ENCODE measurements at regions not wholly inside any gene's neighbourhood (a gene's known extent, or its start where the extent isn't known, plus 50 kb on each side); places are given as distances from the start of the nearest gene placed in this dataset.

DNA sequence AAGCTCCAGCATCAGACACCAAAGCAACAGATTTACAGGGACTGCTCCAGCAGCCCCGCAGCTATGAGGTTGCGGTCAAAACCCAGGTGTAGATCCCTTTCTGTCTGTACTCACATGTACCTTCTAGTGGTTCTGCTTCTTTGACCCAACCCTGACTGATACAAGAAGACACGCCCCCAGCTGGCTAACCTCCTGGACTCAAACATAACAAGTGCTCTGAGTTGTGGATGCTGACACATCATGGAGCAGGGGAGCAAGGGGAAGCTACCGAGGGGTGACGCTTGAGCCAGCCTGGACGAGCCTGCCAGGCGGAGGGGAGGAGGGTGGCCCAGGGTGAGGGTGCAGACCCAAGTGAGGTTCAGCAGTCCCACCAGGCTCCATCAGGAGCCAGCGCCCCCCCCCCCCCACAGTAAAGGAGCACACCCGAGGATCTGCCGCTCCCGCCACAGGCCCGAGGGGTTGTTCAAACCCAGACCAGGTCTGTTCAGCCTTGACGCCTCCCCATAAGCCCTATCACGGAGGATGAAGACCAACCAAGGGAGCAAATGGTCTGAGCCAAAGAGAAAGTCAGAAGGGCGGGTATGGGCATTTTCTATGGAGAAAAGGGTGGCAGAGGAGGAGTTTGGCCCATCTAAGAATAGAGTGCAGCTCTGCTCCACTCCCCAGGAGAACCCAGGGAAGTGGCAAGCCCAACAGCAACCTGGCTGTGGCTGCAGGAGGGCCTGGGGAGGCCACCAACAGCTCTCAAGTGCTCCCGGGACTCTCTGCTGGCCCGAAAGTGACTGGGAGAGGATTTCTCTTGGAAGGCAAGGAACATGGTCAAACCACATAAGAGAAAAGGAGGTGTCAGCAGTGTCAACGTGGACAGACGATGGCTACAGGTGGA lies 229.4 kb downstream of the BCL11B start:
- H2AFZ ChIP-seq, result no peak overlapping the region
- no peaks in the 10 kb centered on the region for H3K27me3 ChIP-seq (ENCODE audit: control insufficient read depth, insufficient read depth, low read length)
- H3K4me1 ChIP-seq, result no peaks in the 10 kb centered on the region
- no peaks in the 10 kb centered on the region for H3K9me3 ChIP-seq (ENCODE audit: control insufficient read depth, low read length)
- no peaks in the 10 kb centered on the region for H3K36me3 ChIP-seq (ENCODE audit: control insufficient read depth, insufficient read depth, low read length)
- no peak overlapping the region for H3K9ac ChIP-seq
- TF ChIP-seq, protein P1, sequence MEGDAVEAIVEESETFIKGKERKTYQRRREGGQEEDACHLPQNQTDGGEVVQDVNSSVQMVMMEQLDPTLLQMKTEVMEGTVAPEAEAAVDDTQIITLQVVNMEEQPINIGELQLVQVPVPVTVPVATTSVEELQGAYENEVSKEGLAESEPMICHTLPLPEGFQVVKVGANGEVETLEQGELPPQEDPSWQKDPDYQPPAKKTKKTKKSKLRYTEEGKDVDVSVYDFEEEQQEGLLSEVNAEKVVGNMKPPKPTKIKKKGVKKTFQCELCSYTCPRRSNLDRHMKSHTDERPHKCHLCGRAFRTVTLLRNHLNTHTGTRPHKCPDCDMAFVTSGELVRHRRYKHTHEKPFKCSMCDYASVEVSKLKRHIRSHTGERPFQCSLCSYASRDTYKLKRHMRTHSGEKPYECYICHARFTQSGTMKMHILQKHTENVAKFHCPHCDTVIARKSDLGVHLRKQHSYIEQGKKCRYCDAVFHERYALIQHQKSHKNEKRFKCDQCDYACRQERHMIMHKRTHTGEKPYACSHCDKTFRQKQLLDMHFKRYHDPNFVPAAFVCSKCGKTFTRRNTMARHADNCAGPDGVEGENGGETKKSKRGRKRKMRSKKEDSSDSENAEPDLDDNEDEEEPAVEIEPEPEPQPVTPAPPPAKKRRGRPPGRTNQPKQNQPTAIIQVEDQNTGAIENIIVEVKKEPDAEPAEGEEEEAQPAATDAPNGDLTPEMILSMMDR (IDR thresholded peaks at IDR 0.05), result no peak
- H3K79me2 ChIP-seq, result no peaks in the 10 kb centered on the region
- no peak overlapping the region for H3K4me3 ChIP-seq (ENCODE audit: low read depth, low read length)
- no peak overlapping the region for H3K27ac ChIP-seq
- H3K4me2 ChIP-seq (ENCODE audit: low read length), result no peak overlapping the region

DNA sequence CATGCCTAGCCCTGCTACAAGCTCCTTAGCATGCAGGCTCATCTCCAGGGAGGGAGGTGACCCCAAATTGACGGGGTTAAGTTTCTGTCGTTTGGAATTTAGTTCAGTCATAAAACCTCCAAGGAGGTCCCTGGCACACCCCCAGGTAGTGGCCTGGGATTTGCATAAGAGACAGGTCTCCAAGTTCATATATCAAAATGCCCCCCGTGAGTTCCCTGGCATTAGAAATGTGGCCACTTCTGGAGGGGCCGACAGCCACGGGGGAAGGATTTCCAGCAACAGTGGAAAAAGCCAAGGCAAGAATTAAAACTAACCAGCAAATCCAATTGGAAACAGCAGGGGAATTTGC lies 228.8 kb downstream of the BCL11B start:
- Histone ChIP-seq H3K27me3 (ENCODE audit: control insufficient read depth, insufficient read depth, low read length) (no peaks in the 10 kb centered on the region), H3K9ac (no peak overlapping the region), H3K4me3 (ENCODE audit: low read depth, low read length) (no peak overlapping the region), H3K79me2 (no peaks in the 10 kb centered on the region), H3K4me1 (no peaks in the 10 kb centered on the region), H3K9me3 (ENCODE audit: control insufficient read depth, low read length) (no peaks in the 10 kb centered on the region), H3K4me2 (ENCODE audit: low read length) (no peak overlapping the region), H3K36me3 (ENCODE audit: control insufficient read depth, insufficient read depth, low read length) (no peaks in the 10 kb centered on the region), H3K27ac (no peak overlapping the region), H2AFZ (no peak overlapping the region)
- TF ChIP-seq, protein P1 (IDR thresholded peaks at IDR 0.05), result no peak

DNA sequence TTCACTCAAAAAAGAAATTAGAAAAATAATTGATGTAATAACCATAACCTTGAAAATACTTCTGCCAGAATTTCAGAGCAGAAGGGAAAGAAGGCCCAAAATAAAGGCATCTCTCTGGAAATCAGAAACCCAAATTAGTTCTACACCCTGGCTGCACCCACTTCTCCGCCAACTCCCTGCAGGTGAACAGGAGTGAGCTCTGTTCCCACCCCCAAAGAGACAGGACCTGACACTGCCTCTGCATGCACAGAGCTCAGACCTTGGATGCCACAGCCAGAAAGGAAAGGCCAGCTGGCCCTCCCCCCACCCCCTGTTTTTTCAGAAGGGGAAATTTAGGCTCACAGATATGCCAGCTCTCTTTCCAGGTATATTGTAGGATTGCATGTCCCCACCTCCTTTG lies 228.2 kb downstream of the BCL11B start:
- Histone ChIP-seq H3K4me1 (no peaks in the 10 kb centered on the region), H3K9me3 (ENCODE audit: control insufficient read depth, low read length) (no peaks in the 10 kb centered on the region), H3K79me2 (no peaks in the 10 kb centered on the region), H3K4me2 (ENCODE audit: low read length) (no peak overlapping the region), H2AFZ (no peak overlapping the region), H3K9ac (no peak overlapping the region), H3K4me3 (ENCODE audit: low read depth, low read length) (no peak overlapping the region), H3K36me3 (ENCODE audit: control insufficient read depth, insufficient read depth, low read length) (no peaks in the 10 kb centered on the region), H3K27me3 (ENCODE audit: control insufficient read depth, insufficient read depth, low read length) (no peaks in the 10 kb centered on the region), H3K27ac (no peak overlapping the region)
- TF ChIP-seq, protein P1 (IDR thresholded peaks at IDR 0.05), result no peak

DNA sequence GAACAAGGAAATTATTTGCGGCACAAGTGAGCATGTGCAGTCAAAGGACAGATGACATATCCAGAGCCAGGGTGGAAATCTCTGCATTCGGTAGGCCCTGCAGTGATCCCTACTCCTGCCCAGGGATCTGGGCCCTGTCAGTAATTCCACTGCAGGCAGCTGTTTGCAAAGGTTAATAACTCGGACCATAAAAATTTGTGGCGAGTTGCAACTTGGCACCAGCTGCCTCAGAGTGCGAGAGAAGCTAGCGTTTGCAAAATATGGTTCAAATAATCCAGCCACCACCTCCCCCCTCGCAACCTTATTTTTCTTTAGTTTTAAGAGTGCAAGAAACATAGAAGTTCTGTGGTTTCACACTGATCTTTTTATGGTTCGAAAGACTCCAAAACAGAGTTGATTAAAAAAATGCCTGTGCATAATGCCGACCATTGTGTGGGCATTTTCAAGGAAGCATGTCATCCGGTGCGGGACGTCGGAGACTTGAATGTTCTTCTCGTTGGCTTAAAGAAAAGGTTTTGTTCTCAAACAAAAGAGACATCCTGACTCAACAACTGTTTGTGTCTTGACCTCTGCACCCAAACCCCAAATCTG lies 224.5 kb downstream of the BCL11B start:
- TF ChIP-seq, protein P1 (IDR thresholded peaks at IDR 0.05), result no peak
- H3K36me3 ChIP-seq (ENCODE audit: control insufficient read depth, insufficient read depth, low read length), result no peaks in the 10 kb centered on the region
- no peak overlapping the region for H3K27ac ChIP-seq
- no peaks in the 10 kb centered on the region for H3K9me3 ChIP-seq (ENCODE audit: control insufficient read depth, low read length)
- no peaks in the 10 kb centered on the region for H3K4me1 ChIP-seq
- no peaks in the 10 kb centered on the region for H3K79me2 ChIP-seq
- H2AFZ ChIP-seq, result no peak overlapping the region
- H3K9ac ChIP-seq, result no peak overlapping the region
- no peaks in the 10 kb centered on the region for H3K27me3 ChIP-seq (ENCODE audit: control insufficient read depth, insufficient read depth, low read length)
- no peak overlapping the region for H3K4me2 ChIP-seq (ENCODE audit: low read length)
- H3K4me3 ChIP-seq (ENCODE audit: low read depth, low read length), result no peak overlapping the region
